Fibroblast of lung (primary cell): ENCODE measurements at regions not wholly inside any gene's neighbourhood (a gene's known extent, or its start where the extent isn't known, plus 50 kb on each side); places are given as distances from the start of the nearest gene placed in this dataset.

ENCODE experiments used
- DNase-seq, 2 donors: peaks; one replicate each; pipeline versions ENCODE4 v3.0.0 to v3.0.0-alpha.2; 2010; ENCODE audit warnings: low read depth in 2 of 2
- H2AFZ ChIP-seq: 2 replicates; pipeline ENCODE4 v1.5.1; 2012; ENCODE audit warnings: low read length, control low read depth, inconsistent platforms
- H3K27ac ChIP-seq: 2 replicates; pipeline ENCODE4 v1.5.1; 2011; ENCODE audit warnings: low read length, control low read depth; ENCODE audit not compliant: insufficient read depth
- H3K27me3 ChIP-seq: 2 replicates; pipeline ENCODE4 v1.5.1; 2011; ENCODE audit warnings: mild to moderate bottlenecking, low read length; ENCODE audit not compliant: control insufficient read depth, insufficient read depth
- H3K36me3 ChIP-seq: 2 replicates; pipeline ENCODE4 v1.5.1; 2011; ENCODE audit warnings: low read length; ENCODE audit not compliant: control insufficient read depth, insufficient read depth
- H3K4me1 ChIP-seq: 2 replicates; pipeline ENCODE4 v1.5.1; 2011; ENCODE audit warnings: low read length; ENCODE audit not compliant: control insufficient read depth, insufficient read depth; ENCODE audit errors: extremely low read depth
- H3K4me2 ChIP-seq: 2 replicates; pipeline ENCODE4 v1.5.1; 2011; ENCODE audit warnings: low read length, control low read depth; ENCODE audit not compliant: insufficient read depth; ENCODE audit errors: extremely low read depth
- H3K4me3 ChIP-seq, 4 experiments: fragments of 200-600 bp in 1 of 4; sonication (generic) in 1 of 4; replicated peaks in 1 of 4; 2 replicates each; pipeline ENCODE4 v1.5.1; 2011 to 2016; ENCODE audit warnings: low read length in 4 of 4, low read depth in 3 of 4, mild to moderate bottlenecking in 3 of 4, control low read depth in 2 of 4, inconsistent platforms in 1 of 4, mixed read lengths in 1 of 4; ENCODE audit not compliant: insufficient read depth in 1 of 4; ENCODE audit errors: control extremely low read depth in 1 of 4
- H3K79me2 ChIP-seq: 2 replicates; pipeline ENCODE4 v1.5.1; 2012; ENCODE audit warnings: mild to moderate bottlenecking, low read length, inconsistent platforms; ENCODE audit not compliant: control insufficient read depth, insufficient read depth
- H3K9ac ChIP-seq: 2 replicates; pipeline ENCODE4 v1.5.1; 2011; ENCODE audit warnings: mild to moderate bottlenecking, low read length, control low read depth; ENCODE audit not compliant: insufficient read depth
- H3K9me3 ChIP-seq: 2 replicates; pipeline ENCODE4 v1.5.1; 2012; ENCODE audit warnings: low read depth, low read length; ENCODE audit not compliant: control insufficient read depth, insufficient read depth
- H4K20me1 ChIP-seq: 2 replicates; pipeline ENCODE4 v1.5.1; 2011; ENCODE audit warnings: low read length; ENCODE audit not compliant: control insufficient read depth, insufficient read depth; ENCODE audit errors: extremely low read depth
- CTCF ChIP-seq, 2 donors: IDR thresholded peaks in 1 of 2; conservative IDR thresholded peaks in 1 of 2; 1 replicate in 1 of 2; 2 replicates in 1 of 2; pipeline ENCODE4 v1.5.1; 2011 to 2012; ENCODE audit warnings: low read length in 2 of 2, control low read depth in 1 of 2, inconsistent platforms in 1 of 2, low read depth in 1 of 2, mild to moderate bottlenecking in 1 of 2
- EZH2 ChIP-seq: IDR thresholded peaks from 2 replicates; pipeline ENCODE4 v1.5.1; 2012; ENCODE audit warnings: low read length, control low read depth, mild to moderate bottlenecking; ENCODE audit errors: missing control alignments

DNA sequence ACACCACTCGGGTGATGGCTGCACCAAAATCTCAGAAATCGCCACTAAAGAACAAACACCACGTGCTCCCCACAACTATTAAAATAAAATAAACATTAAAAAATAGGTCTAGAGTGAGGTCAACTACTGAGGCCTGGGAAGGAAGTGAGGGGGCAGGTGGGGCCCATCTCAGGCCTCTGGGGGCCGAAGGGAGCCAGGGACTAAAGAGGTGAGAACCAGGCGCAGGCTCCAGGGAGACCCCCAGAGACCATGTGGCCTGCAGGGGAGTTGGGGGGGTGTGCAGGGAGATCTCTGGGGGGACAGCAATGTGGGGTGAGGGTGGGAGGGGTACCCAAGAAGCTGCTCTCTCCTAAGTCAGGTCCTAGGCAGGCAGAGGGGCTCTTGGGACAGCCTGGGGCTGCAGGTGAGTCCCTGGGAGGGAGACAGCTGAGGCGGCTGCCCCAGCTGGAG lies 111.3 kb upstream of the SMURF2 start:
- DNase-seq, result no peak
- Histone ChIP-seq H3K9ac (no peak overlapping the region), H3K4me1 (peaks cover 5% of the 10 kb centered on the region), H2AFZ (no peak overlapping the region), H3K9me3 (no peaks in the 10 kb centered on the region), H3K27me3 (no peaks in the 10 kb centered on the region), H3K27ac (no peak overlapping the region), H3K36me3 (no peaks in the 10 kb centered on the region), H3K4me3 (no peak overlapping the region), H4K20me1 (no peaks in the 10 kb centered on the region), H3K4me2 (no peak overlapping the region), H3K79me2 (no peaks in the 10 kb centered on the region)
- TF ChIP-seq CTCF (conservative IDR thresholded peaks at IDR 0.05 in 1 of 2, IDR thresholded peaks at IDR 0.05 in 1 of 2; ENCODE audit: low read depth in 1 of 2, low read length in 2 of 2) (no peak), EZH2 (no peak)

- H3K27ac ChIP-seq, result no peak overlapping the region
- no peaks in the 10 kb centered on the region for H4K20me1 ChIP-seq
- TF ChIP-seq EZH2, result no peak
- TF ChIP-seq CTCF (conservative IDR thresholded peaks at IDR 0.05 in 1 of 2, IDR thresholded peaks at IDR 0.05 in 1 of 2; ENCODE audit: low read depth in 1 of 2, low read length in 2 of 2), result no peak
- H3K9ac ChIP-seq, result no peak overlapping the region
- H3K36me3 ChIP-seq, result no peaks in the 10 kb centered on the region
- no peak overlapping the region for H2AFZ ChIP-seq
- H3K4me1 ChIP-seq, result peaks cover 5% of the 10 kb centered on the region
- no peaks in the 10 kb centered on the region for H3K9me3 ChIP-seq
- no peak overlapping the region for H3K4me3 ChIP-seq
- no peak overlapping the region for H3K4me2 ChIP-seq
- H3K79me2 ChIP-seq, result no peaks in the 10 kb centered on the region
- H3K27me3 ChIP-seq, result no peaks in the 10 kb centered on the region
- DNase-seq, result no peak
Measured at GRCh38 chr17:64772845-64773299, 110.8 kb upstream of the SMURF2 start.

DNA sequence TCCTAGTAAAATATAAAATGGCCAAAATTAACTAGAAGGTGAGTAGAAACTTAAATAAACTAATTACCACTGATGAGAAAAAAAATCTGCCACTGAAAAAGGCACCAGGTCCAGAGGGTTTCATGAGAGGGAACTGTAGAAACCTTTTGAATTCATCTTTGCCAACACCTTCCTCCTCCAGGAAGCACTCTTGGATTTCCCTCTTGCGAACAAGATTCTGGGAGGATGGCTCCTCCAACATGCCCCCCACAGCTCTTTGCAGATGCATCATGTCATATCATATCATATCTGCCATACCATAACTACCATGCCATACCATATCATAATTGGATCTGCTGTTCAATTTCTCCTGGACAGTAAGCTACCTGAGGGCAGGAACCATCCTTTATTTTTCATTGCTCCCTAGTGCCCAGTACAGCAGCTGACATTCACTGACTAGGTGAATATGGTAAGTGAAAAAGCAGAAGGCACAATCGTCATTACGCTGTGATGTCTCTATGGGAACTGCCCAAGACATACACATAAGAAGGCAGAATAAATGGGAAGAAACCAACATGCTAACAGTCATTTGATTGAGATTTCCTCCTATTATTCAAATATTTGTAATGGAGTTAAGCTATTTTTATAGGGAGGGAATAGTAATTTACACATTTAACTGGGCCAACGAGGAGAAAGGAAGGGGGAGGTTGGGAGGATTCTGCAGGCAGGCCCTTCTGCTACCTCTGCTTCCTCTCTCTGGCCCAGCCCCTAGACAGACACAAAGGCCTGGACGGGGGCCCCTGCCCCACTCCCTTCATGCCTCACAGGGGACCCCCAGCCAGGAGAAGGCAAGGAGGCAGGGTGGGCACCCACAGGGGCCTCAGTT lies 110.1 kb upstream of the SMURF2 start:
- Histone ChIP-seq H3K79me2 (no peaks in the 10 kb centered on the region), H3K4me2 (no peak overlapping the region), H4K20me1 (no peaks in the 10 kb centered on the region), H3K36me3 (no peaks in the 10 kb centered on the region), H3K4me3 (no peak overlapping the region), H2AFZ (no peak overlapping the region), H3K4me1 (peaks cover 3% of the 10 kb centered on the region), H3K9me3 (no peaks in the 10 kb centered on the region), H3K9ac (no peak overlapping the region), H3K27me3 (no peaks in the 10 kb centered on the region), H3K27ac (no peak overlapping the region)
- no peak for DNase-seq
- TF ChIP-seq EZH2 (no peak), CTCF (conservative IDR thresholded peaks at IDR 0.05 in 1 of 2, IDR thresholded peaks at IDR 0.05 in 1 of 2; ENCODE audit: low read depth in 1 of 2, low read length in 2 of 2) (no peak)
